HTR-8/SVneo (cell line): ENCODE measurements at regions not wholly inside any gene's neighbourhood (a gene's known extent, or its start where the extent isn't known, plus 50 kb on each side); places are given as distances from the start of the nearest gene placed in this dataset.
A peak's percentile ranks its signal among the peaks of the same experiment; 100 is the strongest.

ENCODE experiments used
- DNase-seq: peaks from one replicate; pipeline ENCODE4 v3.0.0; 2011; ENCODE audit warnings: low spot score, mixed read lengths; ENCODE audit not compliant: insufficient read length
- FAIRE-seq: peaks from 2 replicates; lab custom pipeline; 2011; peaks lifted over from hg19 to GRCh38; lab: Jason Lieb, UNC

GRCh38 chr1:34683616-34684015 lies 71.2 kb upstream of the GJB5 start:
- FAIRE-seq (no peak), DNase-seq (no peak)

DNA sequence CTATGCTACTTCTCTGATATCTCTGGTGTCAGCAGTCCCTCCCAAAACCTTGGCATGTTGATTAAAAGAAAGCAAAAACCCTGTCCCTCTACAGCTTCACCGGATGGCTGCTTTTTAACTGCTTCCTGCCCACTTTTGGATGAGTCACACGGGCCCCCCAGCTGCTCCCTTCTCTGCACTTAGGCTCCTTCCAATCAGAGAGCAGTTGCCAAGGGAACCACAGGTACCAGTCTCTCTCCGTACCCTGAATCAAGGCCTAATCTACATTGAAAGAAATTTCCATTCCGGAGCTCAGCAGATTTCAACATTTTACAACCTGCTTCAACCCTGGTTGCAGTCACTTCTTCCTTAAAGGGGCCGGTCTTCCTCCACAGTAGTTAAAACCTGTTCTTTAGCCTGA lies 70.6 kb upstream of the GJB5 start:
- no peak for FAIRE-seq

GRCh38 chr1:34685225-34685624 lies 69.6 kb upstream of the GJB5 start:
- FAIRE-seq (no peak), DNase-seq (no peak)

More for the DNA sequence above, 70.6 kb upstream of the GJB5 start:
- DNase-seq, result no peak

DNA sequence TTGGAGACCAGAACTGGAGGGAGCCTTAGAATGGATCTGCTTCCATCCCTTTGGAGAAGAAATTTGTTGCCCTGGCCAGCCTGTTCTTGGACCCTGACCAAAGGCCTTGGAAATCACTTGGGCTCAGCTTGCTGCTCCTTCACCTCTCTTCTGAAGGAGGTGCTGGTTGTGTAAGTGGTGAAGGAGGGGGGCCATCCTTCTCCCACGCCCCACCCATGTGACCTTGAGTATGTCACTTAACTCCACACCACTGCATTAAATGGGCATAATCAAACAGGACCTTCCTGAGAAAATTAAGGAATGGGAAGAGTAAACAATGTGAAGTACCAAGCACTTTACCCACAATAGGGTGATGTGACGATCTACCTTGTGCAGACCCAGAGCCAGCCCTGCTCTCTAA lies 68.3 kb upstream of the GJB5 start:
- FAIRE-seq, result no peak
- DNase-seq, result no peak

DNA sequence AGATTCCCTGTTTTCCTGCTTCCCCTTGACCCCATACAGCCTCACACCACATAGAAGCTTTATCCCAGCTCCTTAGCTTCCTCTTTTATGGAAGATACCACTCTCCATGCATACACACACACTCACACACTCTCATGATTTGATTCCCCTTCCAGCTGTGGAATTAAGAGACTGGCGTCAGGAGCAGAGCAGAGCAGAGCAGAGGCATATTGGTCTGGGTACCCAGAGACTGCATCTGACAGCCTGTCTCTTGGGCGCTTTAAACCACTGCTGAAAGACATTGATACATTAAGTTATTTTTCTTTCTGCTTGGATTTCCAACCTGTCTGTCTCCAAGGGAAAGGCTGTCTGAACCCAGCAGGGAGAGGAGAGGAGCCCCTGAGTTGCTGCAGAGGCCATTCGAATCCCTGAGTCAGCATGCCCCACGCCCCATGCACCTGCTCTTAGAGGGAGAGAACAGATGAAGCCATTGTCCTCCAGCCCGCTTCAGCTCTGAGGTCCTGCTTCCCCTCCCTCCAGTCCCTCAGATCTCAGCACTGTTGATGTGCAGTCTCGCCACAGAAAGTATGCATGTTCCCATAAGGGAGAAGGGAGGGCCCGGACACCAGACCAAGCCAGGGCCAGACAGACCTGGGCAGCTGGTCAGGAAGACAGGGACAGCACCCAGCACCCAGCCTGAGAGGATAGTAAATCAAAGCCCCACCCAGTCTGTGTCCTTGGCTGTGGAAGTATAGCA lies 66.7 kb upstream of the GJB5 start:
- no peak for FAIRE-seq
- no peak for DNase-seq

- FAIRE-seq (no peak), DNase-seq (no peak)
Measured at GRCh38 chr1:34690269-34690668, 64.6 kb upstream of the GJB5 start.

- FAIRE-seq (no peak), DNase-seq (no peak)
Measured at GRCh38 chr1:34693081-34693480, 61.8 kb upstream of the GJB5 start.

DNA sequence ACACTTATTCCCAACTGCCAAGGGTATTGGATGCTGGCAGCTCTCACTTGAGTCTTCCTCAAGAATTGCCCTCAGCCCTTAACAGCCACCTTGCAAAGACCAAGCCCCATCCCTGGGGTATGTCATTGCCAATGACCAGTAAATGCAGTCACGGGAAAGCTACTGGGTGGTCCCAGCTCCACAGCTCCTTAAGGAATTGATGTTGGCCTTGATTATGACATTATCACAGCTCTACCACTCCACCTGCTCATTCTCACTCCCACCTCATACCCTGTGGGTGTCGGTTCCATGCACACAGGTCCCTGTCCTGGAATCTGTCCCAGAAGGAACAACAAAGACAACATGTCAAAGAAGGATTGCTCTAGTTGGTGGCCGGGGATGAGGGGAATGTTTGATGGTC lies 60.5 kb upstream of the GJB5 start:
- no peak for FAIRE-seq
- no peak for DNase-seq

DNA sequence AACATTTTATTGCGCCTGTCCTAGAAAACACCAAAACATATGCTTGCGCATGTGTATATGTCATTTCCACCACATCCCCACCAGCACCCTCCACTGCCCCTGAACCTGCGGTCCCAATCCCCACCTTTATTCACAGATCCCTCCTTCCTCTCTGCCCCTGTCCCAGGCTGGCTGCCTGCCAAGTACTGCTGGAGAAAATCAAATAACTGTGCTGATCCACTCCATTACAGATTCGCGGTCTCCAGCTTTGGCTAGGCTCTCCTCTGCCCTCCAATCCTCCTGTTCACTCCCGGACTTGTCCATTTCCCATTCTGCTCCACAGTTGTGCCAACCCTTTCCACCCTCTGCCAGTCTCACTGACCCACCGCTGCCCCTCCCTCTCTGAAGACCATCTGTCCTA lies 59.3 kb upstream of the GJB5 start:
- FAIRE-seq (no peak), DNase-seq (no peak)

- FAIRE-seq (no peak), DNase-seq (peak; percentile 21)
Measured at GRCh38 chr1:34696230-34696629, 58.6 kb upstream of the GJB5 start.

DNA sequence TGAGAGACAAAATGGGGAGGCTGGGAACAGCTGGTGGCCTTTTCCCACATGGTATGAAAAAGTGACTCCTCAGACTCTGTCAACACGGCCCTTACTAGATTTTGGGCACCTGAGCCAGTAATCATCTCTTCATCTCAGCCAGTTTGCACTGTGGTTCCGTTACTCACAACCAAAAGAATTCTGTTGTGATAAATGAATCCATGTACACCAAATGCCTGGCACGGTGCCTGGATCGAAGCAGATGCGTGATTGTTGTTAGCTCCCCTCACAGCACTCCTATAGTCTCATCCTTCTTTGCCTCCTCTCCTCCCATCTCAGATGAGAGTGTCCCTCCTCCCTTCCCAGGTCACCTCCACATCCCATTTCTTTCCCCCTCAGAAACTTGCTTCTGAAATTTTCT lies 57.9 kb upstream of the GJB5 start:
- no peak for FAIRE-seq
- no peak for DNase-seq

GRCh38 chr1:34697818-34698217 lies 57.0 kb upstream of the GJB5 start:
- DNase-seq (no peak), FAIRE-seq (no peak)

GRCh38 chr1:34701326-34702060 lies 53.4 kb upstream of the GJB5 start:
- DNase-seq (no peak), FAIRE-seq (no peak)
